Gastrocnemius medialis (tissue), 4 donors: ENCODE measurements at regions not wholly inside any gene's neighbourhood (a gene's known extent, or its start where the extent isn't known, plus 50 kb on each side); places are given as distances from the start of the nearest gene placed in this dataset.

ENCODE experiments used
- POLR2A ChIP-seq, 2 donors: fragments of 450-650 bp; IDR thresholded peaks; one replicate each; pipeline ENCODE4 v1.6.1; 2017; ENCODE audit warnings: antibody characterized with exemption in 2 of 2, mild to moderate bottlenecking in 2 of 2, moderate library complexity in 2 of 2
- TF ChIP-seq, protein P1 (sequence below), 5 experiments: fragments of 450-650 bp in 3 of 5; fragments of 200-600 bp in 2 of 5; sonication (generic) in 2 of 5; IDR thresholded peaks in 4 of 5; conservative IDR thresholded peaks in 1 of 5; 1 replicate in 4 of 5; 2 replicates in 1 of 5; pipeline ENCODE4 v1.5.1; 2016 to 2019; ENCODE audit warnings: antibody characterized with exemption in 5 of 5, mild to moderate bottlenecking in 3 of 5, moderate library complexity in 3 of 5

DNA sequence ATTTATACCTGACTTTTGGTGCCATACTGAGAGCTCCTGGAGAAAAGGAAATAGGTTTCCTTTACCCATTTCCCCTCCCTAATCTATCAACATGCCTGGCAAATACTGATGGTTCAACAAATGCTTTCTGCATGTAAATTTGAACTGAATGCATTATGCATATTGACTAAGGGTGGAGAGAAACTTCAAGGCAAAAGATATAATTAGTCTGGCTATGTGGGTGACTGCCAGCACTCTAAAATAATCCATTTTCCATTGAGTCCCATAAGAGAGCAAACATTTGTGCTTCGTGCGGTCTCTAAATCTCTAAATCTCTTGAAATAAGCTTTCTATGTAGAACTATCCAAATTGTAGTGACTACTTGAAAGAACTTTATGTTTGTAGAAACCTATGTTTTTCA, 451.3 kb upstream of the LMCD1 start:
- TF ChIP-seq, protein P1, sequence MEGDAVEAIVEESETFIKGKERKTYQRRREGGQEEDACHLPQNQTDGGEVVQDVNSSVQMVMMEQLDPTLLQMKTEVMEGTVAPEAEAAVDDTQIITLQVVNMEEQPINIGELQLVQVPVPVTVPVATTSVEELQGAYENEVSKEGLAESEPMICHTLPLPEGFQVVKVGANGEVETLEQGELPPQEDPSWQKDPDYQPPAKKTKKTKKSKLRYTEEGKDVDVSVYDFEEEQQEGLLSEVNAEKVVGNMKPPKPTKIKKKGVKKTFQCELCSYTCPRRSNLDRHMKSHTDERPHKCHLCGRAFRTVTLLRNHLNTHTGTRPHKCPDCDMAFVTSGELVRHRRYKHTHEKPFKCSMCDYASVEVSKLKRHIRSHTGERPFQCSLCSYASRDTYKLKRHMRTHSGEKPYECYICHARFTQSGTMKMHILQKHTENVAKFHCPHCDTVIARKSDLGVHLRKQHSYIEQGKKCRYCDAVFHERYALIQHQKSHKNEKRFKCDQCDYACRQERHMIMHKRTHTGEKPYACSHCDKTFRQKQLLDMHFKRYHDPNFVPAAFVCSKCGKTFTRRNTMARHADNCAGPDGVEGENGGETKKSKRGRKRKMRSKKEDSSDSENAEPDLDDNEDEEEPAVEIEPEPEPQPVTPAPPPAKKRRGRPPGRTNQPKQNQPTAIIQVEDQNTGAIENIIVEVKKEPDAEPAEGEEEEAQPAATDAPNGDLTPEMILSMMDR (IDR thresholded peaks at IDR 0.05 in 4 of 5, conservative IDR thresholded peaks at IDR 0.05 in 1 of 5), result no peak
- no peak for TF ChIP-seq POLR2A (IDR thresholded peaks at IDR 0.05)
